ENCODE measurements at regions not wholly inside any gene's neighbourhood (a gene's known extent, or its start where the extent isn't known, plus 50 kb on each side); places are given as distances from the start of the nearest gene placed in this dataset.

- ATAC-seq (no peak), FAIRE-seq (no peak), DNase-seq (ENCODE audit: low read depth, low spot score) (no peak)
- no peak overlapping the region for H3K9ac ChIP-seq (ENCODE audit: control insufficient read depth, insufficient read depth, low read length)
- H3K36me3 ChIP-seq (ENCODE audit: control insufficient read depth in 2 of 2, insufficient read depth in 2 of 2, low read length in 1 of 2), result no peaks in the 10 kb centered on the region
- ChIA-PET SMC1A (ENCODE audit: uncharacterized antibody, unreplicated experiment) (interaction anchor here (1.0 kb wide), 1 partner anchor 53 kb away, joined by 3 read pairs; no protein-coding TSS in a partner anchor), CTCF (interaction anchor here (1.0 kb wide), 1 partner anchor 53 kb away, joined by 4 read pairs; no protein-coding TSS in a partner anchor), POLR2A (no interaction called here), RAD21 (ENCODE audit: unreplicated experiment) (no interaction called here)
- intact Hi-C loops (cut with micrococcal nuclease; ENCODE audit: unreplicated experiment), result no loop called here
- no peaks in the 10 kb centered on the region for H3K27me3 ChIP-seq (replicated peaks in 1 of 2; ENCODE audit: control insufficient read depth in 2 of 2, insufficient read depth in 2 of 2, low read length in 1 of 2)
- no peaks in the 10 kb centered on the region for H3K79me2 ChIP-seq (ENCODE audit: control insufficient read depth, insufficient read depth, low read length)
- no peak overlapping the region for H3K4me3 ChIP-seq
- TF ChIP-seq CHD2 (IDR thresholded peaks at IDR 0.05; ENCODE audit: borderline replicate concordance, low read depth, low read length) (no peak), MEF2B (IDR thresholded peaks at IDR 0.05; ENCODE audit: partially characterized antibody, poor library complexity, severe bottlenecking) (no peak), ZNF592 (IDR thresholded peaks at IDR 0.05) (no peak), E4F1 (IDR thresholded peaks at IDR 0.05; ENCODE audit: borderline replicate concordance, partially characterized antibody) (no peak), ZBTB4 (CRISPR knock-in tag; IDR thresholded peaks at IDR 0.05) (no peak), TARDBP (IDR thresholded peaks at IDR 0.05; ENCODE audit: borderline replicate concordance) (no peak), ZNF217 (IDR thresholded peaks at IDR 0.05) (no peak), FOXM1 (IDR thresholded peaks at IDR 0.05; ENCODE audit: low read depth, low read length) (no peak), USF2 (IDR thresholded peaks at IDR 0.05; ENCODE audit: borderline replicate concordance, low read depth, low read length) (no peak), TBL1XR1 (IDR thresholded peaks at IDR 0.05; ENCODE audit: low read depth, low read length) (no peak), CBX5 (IDR thresholded peaks at IDR 0.05; ENCODE audit: low read depth) (no peak), NFXL1 (IDR thresholded peaks at IDR 0.05; ENCODE audit: borderline replicate concordance) (no peak), IRF3 (IDR thresholded peaks at IDR 0.05) (no peak)
- no TSS peak for BruUV-seq (replicated peaks)
- no peaks in the 10 kb centered on the region for H3K9me3 ChIP-seq (replicated peaks; ENCODE audit: control insufficient read depth, insufficient read depth, low read length)
- no peak overlapping the region for H2AFZ ChIP-seq (ENCODE audit: control insufficient read depth, low read depth, low read length)
- no peak overlapping the region for H3K4me2 ChIP-seq (ENCODE audit: control insufficient read depth, insufficient read depth)
- H3K27ac ChIP-seq (ENCODE audit: control insufficient read depth, insufficient read depth), result no peak overlapping the region
- H3K4me1 ChIP-seq (ENCODE audit: control insufficient read depth, insufficient read depth, low read length), result no peaks in the 10 kb centered on the region
- in situ Hi-C loops (cut with MboI), result no loop called here
- H4K20me1 ChIP-seq (ENCODE audit: control insufficient read depth, insufficient read depth), result no peaks in the 10 kb centered on the region
Observed at GRCh38 chr6:8166156-8166555, 63.8 kb upstream of the EEF1E1 start.
